ENCODE measurements at regions not wholly inside any gene's neighbourhood (a gene's known extent, or its start where the extent isn't known, plus 50 kb on each side); places are given as distances from the start of the nearest gene placed in this dataset.

DNA sequence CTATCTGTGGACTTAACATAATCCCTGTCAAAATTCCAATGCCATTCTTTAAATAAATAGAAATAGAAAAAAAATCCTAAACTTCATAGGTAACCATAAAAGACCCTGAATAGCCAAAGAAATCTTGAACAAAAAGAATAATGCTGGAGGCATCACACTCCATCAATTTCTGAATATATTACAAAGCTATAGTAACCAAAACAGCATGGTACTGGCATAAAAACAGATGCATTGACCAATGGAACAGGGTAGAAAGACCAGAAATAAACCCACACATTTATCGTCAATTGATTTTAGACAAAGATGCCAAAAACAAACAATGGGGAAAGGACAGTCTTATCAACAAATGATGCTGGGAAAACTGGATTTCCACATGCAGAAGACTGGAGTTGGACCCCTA lies 205.7 kb downstream of the VAPA start:
- TF ChIP-seq, protein P1, sequence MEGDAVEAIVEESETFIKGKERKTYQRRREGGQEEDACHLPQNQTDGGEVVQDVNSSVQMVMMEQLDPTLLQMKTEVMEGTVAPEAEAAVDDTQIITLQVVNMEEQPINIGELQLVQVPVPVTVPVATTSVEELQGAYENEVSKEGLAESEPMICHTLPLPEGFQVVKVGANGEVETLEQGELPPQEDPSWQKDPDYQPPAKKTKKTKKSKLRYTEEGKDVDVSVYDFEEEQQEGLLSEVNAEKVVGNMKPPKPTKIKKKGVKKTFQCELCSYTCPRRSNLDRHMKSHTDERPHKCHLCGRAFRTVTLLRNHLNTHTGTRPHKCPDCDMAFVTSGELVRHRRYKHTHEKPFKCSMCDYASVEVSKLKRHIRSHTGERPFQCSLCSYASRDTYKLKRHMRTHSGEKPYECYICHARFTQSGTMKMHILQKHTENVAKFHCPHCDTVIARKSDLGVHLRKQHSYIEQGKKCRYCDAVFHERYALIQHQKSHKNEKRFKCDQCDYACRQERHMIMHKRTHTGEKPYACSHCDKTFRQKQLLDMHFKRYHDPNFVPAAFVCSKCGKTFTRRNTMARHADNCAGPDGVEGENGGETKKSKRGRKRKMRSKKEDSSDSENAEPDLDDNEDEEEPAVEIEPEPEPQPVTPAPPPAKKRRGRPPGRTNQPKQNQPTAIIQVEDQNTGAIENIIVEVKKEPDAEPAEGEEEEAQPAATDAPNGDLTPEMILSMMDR (IDR thresholded peaks at IDR 0.05; ENCODE audit: poor library complexity): no peak
- no peak for TF ChIP-seq EZH2 (IDR thresholded peaks at IDR 0.05; ENCODE audit: borderline replicate concordance)

Measured in hepatocyte (in vitro differentiated cells).